ENCODE measurements at regions not wholly inside any gene's neighbourhood (a gene's known extent, or its start where the extent isn't known, plus 50 kb on each side); places are given as distances from the start of the nearest gene placed in this dataset.
A peak's percentile ranks its signal among the peaks of the same experiment; 100 is the strongest.

DNA sequence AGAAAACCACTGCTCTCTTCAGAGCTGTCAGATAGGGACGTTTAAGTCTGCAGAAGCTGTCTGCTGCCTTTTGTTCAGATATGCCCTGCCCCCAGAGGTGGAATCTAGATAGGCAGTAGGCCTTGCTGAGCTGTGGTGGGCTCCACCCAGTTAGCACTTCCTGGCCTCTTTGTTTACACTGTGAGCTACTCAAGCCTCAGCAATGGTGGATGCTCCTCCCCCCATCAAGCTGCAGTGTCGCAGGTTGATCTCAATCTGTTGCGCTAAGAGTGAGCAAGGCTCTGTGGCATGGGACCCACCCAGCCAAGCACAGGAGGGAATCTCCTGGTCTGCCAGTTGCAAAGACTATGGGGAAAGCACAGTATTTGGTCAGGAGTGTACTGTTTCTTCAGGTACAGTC lies 59.2 kb upstream of the ZNF641 start:
- peak in 1 of 2 donors; percentile 0 for DNase-seq (ENCODE audit: low read depth in 2 of 2, low spot score in 1 of 2)

- DNase-seq (ENCODE audit: low read depth in 2 of 2, low spot score in 1 of 2): no peak
Measured at GRCh38 chr12:48413388-48413787, 59.0 kb upstream of the ANP32D start.

GRCh38 chr12:48414021-48414420 lies 58.3 kb upstream of the ANP32D start:
- no peak for DNase-seq (ENCODE audit: low read depth in 2 of 2, low spot score in 1 of 2)

DNA sequence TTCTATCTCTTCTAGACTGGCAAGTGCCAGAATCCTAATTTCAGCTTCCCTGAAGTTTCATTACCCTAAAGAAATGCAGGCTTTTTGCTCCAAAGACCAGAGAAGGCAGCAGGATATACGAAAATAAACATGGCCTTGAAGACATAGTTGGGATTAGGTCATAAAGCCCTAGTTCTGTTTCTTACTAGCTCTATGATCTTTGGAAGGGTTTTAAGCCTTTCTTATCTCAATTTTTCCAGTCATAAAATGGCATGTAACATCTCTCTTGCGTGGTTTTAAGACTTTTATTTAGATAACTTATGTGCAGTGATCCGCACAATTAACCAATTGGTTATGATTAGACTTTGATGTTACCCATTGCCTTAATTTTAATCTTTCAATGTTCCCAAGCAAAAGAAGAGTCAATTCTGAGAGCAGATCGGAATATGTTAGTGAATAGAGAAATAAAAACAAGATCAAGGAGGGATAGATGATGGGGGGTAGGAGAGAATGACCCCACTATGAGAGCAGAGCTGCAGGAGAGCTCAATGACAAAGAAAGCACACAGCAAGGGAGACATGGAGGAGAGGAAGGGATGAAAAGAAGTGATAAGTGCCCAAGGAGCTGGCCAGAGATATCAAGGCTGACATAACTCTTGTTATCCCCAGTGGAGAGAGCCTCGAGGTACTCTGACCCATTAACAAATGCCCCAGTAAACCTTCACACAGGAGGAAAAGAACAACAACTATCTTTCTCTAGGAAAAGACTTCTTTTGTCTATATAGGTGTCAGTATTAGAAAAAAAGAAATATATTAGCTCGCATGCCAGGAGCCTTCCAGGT lies 53.0 kb upstream of the ANP32D start:
- no peak for DNase-seq (ENCODE audit: low read depth in 2 of 2, low spot score in 1 of 2)

DNA sequence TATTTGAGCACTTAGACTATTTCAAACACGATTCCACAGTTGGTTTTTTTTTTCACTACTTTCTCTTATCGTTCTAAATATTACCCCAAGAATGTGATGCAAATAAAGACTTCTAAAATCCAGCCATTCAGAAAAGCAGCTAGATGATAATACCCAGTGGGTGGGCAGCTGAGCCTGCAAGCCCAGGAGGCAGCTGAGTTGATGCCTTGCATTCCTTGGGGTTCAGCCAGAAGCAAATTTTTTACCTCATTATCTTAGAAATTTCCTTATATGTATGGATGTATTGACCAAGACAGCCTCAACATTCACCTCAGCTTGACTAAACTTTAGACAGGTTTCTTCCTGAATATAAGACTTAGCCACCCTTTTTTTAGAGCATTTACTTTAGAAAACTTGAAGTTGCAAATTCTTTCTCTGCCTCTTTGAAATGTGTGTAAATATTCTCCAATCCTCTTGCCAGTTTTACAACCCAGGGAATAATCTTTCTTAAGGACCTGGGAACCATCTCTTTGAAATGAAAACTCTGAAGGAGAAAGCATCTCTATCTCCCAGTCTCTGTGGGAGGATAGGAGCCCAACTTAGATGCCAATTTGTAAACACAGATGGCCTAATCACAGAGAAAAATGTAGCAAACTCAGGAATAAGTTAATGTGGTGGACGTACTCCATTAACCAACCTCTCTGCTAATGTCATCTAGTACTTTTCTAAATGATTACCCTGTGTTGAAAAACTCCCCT lies 52.2 kb upstream of the ANP32D start:
- DNase-seq (ENCODE audit: low read depth in 2 of 2, low spot score in 1 of 2): no peak

DNA sequence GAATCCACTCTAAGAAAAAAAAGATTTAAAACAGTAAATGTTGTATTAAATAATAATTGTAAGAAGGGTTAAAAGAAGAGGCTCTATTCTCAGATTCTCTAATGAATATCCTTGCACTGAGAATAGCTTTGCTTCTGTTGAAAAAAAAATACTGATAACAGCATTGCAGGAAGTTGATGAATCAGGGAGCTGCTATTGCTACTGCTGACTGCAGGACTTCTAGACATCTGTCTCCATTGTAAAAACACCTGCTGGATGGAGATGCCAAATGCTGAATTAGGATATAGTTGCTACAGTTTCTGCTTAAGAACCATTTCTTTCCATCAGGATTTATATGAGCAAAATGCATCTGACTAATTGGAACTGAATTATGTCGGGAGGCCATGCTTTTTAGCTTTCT lies 50.3 kb upstream of the ANP32D start:
- no peak for DNase-seq (ENCODE audit: low read depth in 2 of 2, low spot score in 1 of 2)
